Amniotic epithelial cell (primary cell): ENCODE measurements at regions not wholly inside any gene's neighbourhood (a gene's known extent, or its start where the extent isn't known, plus 50 kb on each side); places are given as distances from the start of the nearest gene placed in this dataset.
"Not testable (repeated sequence)": the region's sequence is repeated elsewhere in the genome, so short reads cannot be mapped to it uniquely, and the experiment has no call there.

ENCODE experiments used
- DNase-seq: peaks from one replicate; pipeline ENCODE4 v3.0.0-alpha.2; 2010; ENCODE audit warnings: low read depth

DNA sequence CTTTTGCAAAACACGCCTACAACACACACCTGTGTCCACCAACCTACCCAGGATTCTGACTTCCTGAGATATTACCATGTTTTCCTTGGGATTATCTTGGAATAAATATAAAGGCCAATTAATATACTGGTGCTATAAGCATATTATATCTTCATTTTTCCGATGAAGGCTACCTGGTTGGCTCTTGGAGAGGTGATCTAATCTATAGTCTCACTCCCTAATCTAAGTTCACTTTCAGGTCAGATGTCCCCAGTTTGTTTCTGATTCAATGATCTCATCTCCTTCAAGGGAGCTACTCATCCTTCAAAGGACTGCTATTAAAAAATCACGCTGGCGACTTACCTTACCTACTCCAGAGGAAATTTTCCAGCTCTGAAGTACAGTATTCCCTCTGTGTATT, 517.5 kb downstream of the KLF5 start:
- DNase-seq = no peak

DNA sequence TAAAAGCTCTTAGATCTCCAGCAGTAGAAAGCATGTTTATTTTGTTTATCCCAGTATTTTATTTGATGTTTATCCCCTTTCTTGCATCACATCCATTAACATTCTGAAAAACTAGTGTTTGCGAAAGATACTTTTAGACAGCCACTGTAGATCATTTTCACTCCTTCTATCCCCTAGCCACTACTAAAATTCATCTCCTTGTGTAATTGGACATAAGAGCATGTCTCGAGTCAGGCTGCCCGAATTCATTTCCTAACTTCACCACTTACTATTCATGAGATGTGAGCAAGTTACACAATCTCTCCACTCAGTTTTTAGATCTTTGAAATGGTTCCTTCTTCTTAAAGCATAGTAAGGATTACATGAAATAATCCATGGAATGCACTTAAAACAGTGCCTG, 514.0 kb downstream of the KLF5 start:
- DNase-seq = no peak

DNA sequence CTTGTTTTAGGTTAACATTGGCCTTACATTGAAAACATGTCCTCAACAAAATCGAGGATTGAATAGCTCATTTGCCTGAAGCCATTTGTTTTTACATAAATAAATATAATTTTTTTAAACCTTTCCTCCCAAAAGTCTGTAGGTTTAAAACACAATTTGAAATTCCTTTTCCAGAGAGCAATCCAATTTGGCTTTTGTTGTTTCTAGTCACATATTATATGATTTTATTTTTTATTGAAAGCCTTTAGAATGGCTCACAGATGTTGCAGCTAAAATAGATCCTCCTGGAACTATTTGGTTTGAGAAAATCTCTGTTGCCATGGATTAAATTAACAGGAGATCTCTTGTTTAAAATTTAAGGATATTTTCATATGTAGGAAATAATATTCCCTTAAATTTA, 512.6 kb downstream of the KLF5 start:
- no peak for DNase-seq

- peak; percentile 10 for DNase-seq
Observed at GRCh38 chr13:73556902-73557301, 498.1 kb downstream of the KLF5 start.

- no peak for DNase-seq
Observed at GRCh38 chr13:73556128-73556527, 497.3 kb downstream of the KLF5 start.

DNA sequence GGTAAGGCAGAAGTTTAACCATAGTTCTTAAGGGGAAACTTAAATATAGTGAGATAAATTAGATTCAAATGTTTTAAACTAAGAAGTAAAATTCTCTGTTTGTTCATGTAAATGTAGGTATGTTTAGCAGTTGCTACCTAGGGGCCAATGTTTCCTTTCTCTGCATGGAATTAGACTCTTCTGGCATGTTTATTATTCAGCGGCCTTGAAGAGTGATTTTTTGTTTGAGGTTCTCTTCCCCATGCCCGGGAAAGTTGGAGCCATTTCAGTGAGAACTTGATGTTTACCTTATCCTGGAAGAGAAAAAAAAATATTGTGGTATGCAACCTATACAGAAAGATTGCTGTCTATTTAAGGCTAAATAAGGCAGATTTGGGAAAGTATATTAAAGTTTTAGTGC, 492.9 kb downstream of the KLF5 start:
- DNase-seq = no peak

GRCh38 chr13:73549717-73550116, 490.9 kb downstream of the KLF5 start:
- DNase-seq = no peak

GRCh38 chr13:73548449-73548848, 489.6 kb downstream of the KLF5 start:
- no peak for DNase-seq

- no peak for DNase-seq
Observed at GRCh38 chr13:73547239-73547638, 488.4 kb downstream of the KLF5 start.

GRCh38 chr13:73544175-73544574, 485.4 kb downstream of the KLF5 start:
- no peak for DNase-seq

DNA sequence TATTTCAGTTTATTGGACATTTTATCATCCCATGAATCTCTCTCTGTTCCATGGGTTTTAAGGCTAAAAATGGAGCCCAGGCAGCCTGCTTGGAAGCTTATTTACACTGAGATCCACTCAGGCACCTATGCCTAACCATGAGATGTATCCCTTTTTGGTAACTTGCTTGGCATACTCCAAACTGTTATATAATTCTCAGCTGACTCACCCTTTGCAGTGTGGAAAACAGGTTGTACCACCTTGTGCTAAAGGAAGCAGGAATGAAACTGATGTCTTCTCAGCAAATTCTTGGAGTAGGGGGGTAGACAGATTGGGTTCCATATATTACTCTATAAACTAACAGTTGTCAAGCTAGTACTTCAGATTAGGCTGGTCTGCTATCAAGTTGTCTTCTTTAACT, 483.6 kb downstream of the KLF5 start:
- DNase-seq = no peak

DNA sequence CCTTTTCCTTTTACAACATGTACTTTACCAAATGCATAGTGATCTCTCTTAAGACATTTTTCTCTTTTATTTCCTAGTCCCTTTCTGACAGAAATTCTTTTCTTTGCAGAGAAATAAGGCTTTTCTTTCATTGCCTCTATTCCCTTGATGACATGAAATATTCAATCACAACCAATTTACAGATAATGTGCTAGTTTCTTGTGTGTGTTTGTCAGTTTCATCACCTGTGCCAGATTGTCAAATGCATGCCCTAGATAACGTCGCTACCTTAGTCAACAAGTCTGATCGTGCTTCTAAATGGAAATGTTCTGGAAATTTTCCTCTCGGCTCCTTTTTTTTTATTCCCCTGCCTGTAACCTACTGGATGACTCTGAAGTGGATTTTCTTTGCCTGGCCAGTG, 478.1 kb downstream of the KLF5 start:
- no peak for DNase-seq

DNA sequence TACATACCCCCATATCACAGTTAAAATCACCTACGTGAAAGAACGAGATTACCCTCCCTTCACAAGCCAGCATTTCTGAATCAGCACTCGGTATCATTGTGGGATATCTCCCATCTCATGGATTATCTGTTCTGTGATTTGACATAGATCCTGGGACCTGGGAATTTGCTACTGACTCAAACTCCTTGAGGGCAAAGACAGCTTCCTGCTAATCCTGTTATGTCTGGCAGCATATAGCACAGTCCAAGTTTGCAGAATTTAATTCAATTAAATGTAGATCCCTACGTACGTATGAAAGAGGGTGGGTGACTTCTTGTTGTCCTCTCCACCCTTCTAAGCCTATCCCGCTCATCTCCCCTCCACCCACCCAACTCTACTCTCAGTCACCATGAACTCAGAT, 476.5 kb downstream of the KLF5 start:
- no peak for DNase-seq

DNA sequence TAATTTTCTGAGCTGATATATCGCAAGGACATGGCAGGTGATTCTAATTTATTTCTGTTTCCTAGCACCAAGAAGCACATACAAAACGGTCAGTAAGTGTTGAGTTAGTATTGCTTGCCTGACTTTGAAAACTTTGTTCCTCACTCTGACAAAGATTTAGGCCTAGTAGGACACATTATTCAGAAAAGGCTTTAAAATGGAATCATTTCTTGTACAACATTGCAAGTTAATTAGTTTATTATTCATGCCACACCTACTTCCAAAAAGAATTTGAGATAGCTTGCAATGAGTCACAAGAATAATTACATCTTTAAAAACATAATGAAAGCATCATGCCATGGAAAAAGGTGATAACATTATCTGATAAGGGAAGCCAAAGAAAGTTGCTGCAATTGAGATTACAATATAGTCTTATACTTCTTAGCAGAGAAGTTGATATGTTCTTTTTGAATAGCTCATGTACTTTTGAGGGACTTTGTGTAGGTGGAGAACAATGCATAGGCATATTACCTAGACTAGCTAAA, 474.2 kb downstream of the KLF5 start:
- peak; percentile 24 for DNase-seq

- DNase-seq = no peak
Observed at GRCh38 chr13:73532582-73532981, 473.8 kb downstream of the KLF5 start.

DNA sequence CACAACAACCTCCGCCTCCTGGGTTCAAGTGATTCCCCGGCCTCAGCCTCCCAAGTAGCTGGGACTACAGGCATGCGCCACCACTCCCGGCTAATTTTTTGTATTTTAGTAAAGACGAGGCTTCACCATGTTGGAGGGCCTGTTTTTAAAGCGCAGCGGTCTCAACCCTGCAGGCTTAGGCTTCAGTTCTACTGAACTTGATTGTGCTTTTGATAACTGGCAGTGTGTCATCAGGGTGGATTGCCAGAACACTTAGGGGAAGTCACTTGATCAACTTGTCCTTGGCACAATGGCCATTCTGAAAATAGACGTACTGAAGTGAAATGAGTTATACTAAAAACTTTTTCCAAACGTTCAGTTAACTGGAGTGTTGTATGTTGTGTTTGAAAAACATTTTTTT, 472.2 kb downstream of the KLF5 start:
- DNase-seq = no peak

GRCh38 chr13:73522937-73523336, 464.1 kb downstream of the KLF5 start:
- no peak for DNase-seq

- DNase-seq = peak; percentile 11
Observed at GRCh38 chr13:73521985-73522524, 463.2 kb downstream of the KLF5 start.

DNA sequence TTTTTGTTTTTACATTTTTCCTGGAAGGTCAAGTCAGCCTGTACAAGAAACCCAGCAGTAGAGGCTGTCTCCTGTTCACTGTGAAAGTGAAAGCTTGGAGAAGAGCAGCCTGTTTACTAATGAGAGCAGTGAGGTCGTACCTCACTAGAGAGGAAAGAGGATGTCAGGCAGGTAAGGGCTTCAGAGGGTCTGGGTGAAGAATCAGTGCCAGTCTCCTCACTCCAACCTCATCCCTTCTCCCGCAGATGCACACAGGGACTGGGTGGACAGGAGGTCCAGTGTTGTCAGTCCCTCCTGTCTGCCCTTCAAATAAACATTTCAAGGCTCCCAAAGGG, 462.5 kb downstream of the KLF5 start:
- no peak for DNase-seq

- DNase-seq = no peak
Observed at GRCh38 chr13:73520566-73521289, 461.9 kb downstream of the KLF5 start.

- not testable (repeated sequence) for DNase-seq
Observed at GRCh38 chr13:73520135-73520534, 461.3 kb downstream of the KLF5 start.

DNA sequence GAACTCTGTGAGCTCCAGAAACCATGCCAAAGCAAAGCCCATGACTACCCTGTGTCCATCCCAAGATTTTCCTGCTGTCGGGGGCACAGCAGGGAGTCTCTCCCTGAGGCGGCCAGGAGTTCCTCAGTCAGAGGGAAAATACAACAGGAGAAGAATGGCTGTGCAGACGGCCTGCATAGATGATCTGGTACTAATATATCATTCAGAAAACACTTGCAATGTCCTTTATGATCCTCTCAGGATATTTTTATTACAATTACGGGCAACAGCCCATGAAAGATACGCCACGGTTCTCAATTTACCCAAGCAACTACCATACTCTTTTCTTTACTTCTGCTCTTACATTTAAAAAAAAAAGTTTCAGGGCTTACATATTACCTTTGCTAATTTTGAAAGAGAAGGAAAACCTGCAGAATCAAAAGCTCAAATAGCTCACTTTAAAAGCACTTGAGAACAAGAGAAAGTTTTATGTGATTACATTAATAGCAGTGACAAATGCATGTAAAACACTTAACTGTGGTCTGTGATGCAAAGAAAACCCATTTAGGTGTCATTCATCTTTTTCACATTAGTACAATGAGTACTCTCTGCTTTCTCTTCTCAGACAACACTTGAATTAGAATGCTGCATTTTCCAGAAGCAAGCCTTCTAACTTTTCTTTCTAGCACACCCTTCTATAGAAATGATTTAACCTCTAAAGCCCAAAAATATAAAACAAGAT, 460.8 kb downstream of the KLF5 start:
- DNase-seq = peak; percentile 9

- no peak for DNase-seq
Observed at GRCh38 chr13:73517766-73518165, 459.0 kb downstream of the KLF5 start.
